ENCODE measurements at regions not wholly inside any gene's neighbourhood (a gene's known extent, or its start where the extent isn't known, plus 50 kb on each side); places are given as distances from the start of the nearest gene placed in this dataset.

DNA sequence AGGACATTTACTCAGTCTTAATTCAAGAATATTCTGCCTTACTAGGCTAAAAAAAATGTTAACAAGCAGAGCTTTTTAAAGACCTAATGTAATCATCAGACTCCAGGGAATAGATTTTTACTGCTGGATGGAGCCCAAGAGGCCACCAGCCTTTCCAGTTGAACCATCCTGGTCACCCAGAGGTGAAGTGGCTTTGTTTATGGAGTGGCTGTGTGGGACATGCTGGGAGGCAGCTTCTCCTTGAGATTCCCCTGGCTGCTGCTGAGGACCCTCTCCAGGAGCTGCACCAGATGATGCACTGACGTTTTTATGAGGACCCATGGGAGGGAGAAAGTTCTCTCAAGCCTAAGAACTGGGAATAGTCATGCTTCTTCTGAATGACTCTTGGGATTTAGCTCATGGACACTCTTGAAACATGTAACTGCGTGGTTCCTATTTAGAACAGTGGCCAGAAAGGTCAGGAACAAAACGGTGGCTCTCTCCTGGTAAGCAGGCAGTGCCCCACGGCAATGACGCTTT, 205.9 kb upstream of the MIR17HG start:
- DNase-seq (ENCODE audit: low spot score) = no peak
- no peaks in the 10 kb centered on the region for H3K36me3 Mint-ChIP-seq (ENCODE audit: low read depth, unreplicated experiment)
- no peak overlapping the region for H3K27ac Mint-ChIP-seq (ENCODE audit: unreplicated experiment)
- H3K27me3 Mint-ChIP-seq (ENCODE audit: unreplicated experiment) = no peaks in the 10 kb centered on the region
- TF ChIP-seq, protein P1, sequence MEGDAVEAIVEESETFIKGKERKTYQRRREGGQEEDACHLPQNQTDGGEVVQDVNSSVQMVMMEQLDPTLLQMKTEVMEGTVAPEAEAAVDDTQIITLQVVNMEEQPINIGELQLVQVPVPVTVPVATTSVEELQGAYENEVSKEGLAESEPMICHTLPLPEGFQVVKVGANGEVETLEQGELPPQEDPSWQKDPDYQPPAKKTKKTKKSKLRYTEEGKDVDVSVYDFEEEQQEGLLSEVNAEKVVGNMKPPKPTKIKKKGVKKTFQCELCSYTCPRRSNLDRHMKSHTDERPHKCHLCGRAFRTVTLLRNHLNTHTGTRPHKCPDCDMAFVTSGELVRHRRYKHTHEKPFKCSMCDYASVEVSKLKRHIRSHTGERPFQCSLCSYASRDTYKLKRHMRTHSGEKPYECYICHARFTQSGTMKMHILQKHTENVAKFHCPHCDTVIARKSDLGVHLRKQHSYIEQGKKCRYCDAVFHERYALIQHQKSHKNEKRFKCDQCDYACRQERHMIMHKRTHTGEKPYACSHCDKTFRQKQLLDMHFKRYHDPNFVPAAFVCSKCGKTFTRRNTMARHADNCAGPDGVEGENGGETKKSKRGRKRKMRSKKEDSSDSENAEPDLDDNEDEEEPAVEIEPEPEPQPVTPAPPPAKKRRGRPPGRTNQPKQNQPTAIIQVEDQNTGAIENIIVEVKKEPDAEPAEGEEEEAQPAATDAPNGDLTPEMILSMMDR (IDR thresholded peaks at IDR 0.05; ENCODE audit: unreplicated experiment) = no peak
- no peak overlapping the region for H3K4me3 Mint-ChIP-seq (ENCODE audit: unreplicated experiment)
- no peaks in the 10 kb centered on the region for H3K9me3 Mint-ChIP-seq (ENCODE audit: unreplicated experiment)
- peaks cover 3% of the 10 kb centered on the region for H3K4me1 Mint-ChIP-seq (ENCODE audit: unreplicated experiment)

DNA sequence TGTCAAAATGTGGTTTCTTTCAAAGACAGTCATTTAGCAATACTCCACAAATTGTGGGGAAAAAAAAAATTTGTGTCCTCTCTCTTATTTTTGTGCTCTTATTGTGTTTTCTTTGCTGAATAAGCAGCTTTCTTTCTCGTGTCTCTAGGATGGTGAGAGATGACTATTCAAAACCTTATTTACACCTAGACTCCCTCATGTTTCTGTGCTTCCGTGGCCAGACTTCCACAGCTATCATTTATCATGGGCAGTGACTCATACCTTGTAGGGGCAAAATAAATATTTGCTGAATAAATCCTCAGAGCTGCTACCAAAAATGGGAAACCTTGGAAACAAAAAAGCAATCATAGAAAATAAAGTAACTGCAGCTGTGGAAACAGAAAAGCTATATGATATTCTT, 204.9 kb upstream of the MIR17HG start:
- Mint-ChIP-seq H3K4me3 (ENCODE audit: unreplicated experiment) (no peak overlapping the region), H3K27ac (ENCODE audit: unreplicated experiment) (no peak overlapping the region), H3K9me3 (ENCODE audit: unreplicated experiment) (no peaks in the 10 kb centered on the region), H3K4me1 (ENCODE audit: unreplicated experiment) (peaks cover 3% of the 10 kb centered on the region), H3K36me3 (ENCODE audit: low read depth, unreplicated experiment) (no peaks in the 10 kb centered on the region), H3K27me3 (ENCODE audit: unreplicated experiment) (no peaks in the 10 kb centered on the region)
- TF ChIP-seq, protein P1 (IDR thresholded peaks at IDR 0.05; ENCODE audit: unreplicated experiment) = no peak
- DNase-seq (ENCODE audit: low spot score) = no peak

- no peak overlapping the region for H3K27ac Mint-ChIP-seq (ENCODE audit: unreplicated experiment)
- H3K9me3 Mint-ChIP-seq (ENCODE audit: unreplicated experiment) = no peaks in the 10 kb centered on the region
- no peaks in the 10 kb centered on the region for H3K36me3 Mint-ChIP-seq (ENCODE audit: low read depth, unreplicated experiment)
- TF ChIP-seq, protein P1 (IDR thresholded peaks at IDR 0.05; ENCODE audit: unreplicated experiment) = no peak
- H3K27me3 Mint-ChIP-seq (ENCODE audit: unreplicated experiment) = no peaks in the 10 kb centered on the region
- no peak overlapping the region for H3K4me3 Mint-ChIP-seq (ENCODE audit: unreplicated experiment)
- H3K4me1 Mint-ChIP-seq (ENCODE audit: unreplicated experiment) = peaks cover 3% of the 10 kb centered on the region
- DNase-seq (ENCODE audit: low spot score) = no peak
Observed at GRCh38 chr13:91144054-91144453, 203.4 kb upstream of the MIR17HG start.

DNA sequence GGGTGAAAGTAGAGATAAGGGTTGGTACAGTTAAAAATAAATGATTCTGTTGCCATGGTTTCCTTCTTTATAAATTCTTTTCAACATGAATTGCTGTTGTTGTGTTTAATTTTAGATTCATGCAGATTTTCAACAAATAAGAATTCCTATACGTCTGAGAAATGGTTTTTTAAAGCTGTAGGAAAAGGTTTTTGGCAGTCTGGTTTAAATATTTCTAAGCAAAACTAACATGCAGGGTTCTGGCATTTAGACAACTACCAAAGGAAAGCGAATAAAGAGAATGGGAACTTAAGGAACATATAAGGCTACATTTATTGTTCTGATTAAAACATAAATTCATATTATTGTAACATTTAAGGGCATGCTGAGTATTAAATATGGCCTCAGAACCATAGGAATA, 203.0 kb upstream of the MIR17HG start:
- TF ChIP-seq, protein P1 (IDR thresholded peaks at IDR 0.05; ENCODE audit: unreplicated experiment) = no peak
- H3K4me1 Mint-ChIP-seq (ENCODE audit: unreplicated experiment) = peaks cover 3% of the 10 kb centered on the region
- no peaks in the 10 kb centered on the region for H3K9me3 Mint-ChIP-seq (ENCODE audit: unreplicated experiment)
- no peak for DNase-seq (ENCODE audit: low spot score)
- H3K36me3 Mint-ChIP-seq (ENCODE audit: low read depth, unreplicated experiment) = no peaks in the 10 kb centered on the region
- no peak overlapping the region for H3K4me3 Mint-ChIP-seq (ENCODE audit: unreplicated experiment)
- no peak overlapping the region for H3K27ac Mint-ChIP-seq (ENCODE audit: unreplicated experiment)
- no peaks in the 10 kb centered on the region for H3K27me3 Mint-ChIP-seq (ENCODE audit: unreplicated experiment)

GRCh38 chr13:91145571-91146205, 201.8 kb upstream of the MIR17HG start:
- no peaks in the 10 kb centered on the region for H3K36me3 Mint-ChIP-seq (ENCODE audit: low read depth, unreplicated experiment)
- no peak overlapping the region for H3K27ac Mint-ChIP-seq (ENCODE audit: unreplicated experiment)
- peaks cover 3% of the 10 kb centered on the region for H3K4me1 Mint-ChIP-seq (ENCODE audit: unreplicated experiment)
- H3K27me3 Mint-ChIP-seq (ENCODE audit: unreplicated experiment) = no peaks in the 10 kb centered on the region
- TF ChIP-seq, protein P1 (IDR thresholded peaks at IDR 0.05; ENCODE audit: unreplicated experiment) = no peak
- no peaks in the 10 kb centered on the region for H3K9me3 Mint-ChIP-seq (ENCODE audit: unreplicated experiment)
- H3K4me3 Mint-ChIP-seq (ENCODE audit: unreplicated experiment) = no peak overlapping the region
- no peak for DNase-seq (ENCODE audit: low spot score)
